ENCODE measurements at regions not wholly inside any gene's neighbourhood (a gene's known extent, or its start where the extent isn't known, plus 50 kb on each side); places are given as distances from the start of the nearest gene placed in this dataset.

- peaks cover 0 to 23% (median 15%) of the 10 kb centered on the region in 3 donors for H3K27me3 ChIP-seq (ENCODE audit: control insufficient read depth in 3 of 3, insufficient read depth in 3 of 3, low read length in 2 of 3)
- H3K36me3 ChIP-seq (ENCODE audit: control insufficient read depth in 4 of 4, insufficient read depth in 4 of 4, low read length in 4 of 4), result no peaks in the 10 kb centered on the region
- ATAC-seq (ENCODE audit: insufficient read depth, low FRiP score) (no peak), DNase-seq (no peak)
- H3K9ac ChIP-seq (ENCODE audit: insufficient read depth in 1 of 2, low read length in 2 of 2), result no peak overlapping the region
- no peak for TF ChIP-seq CTCF (IDR thresholded peaks at IDR 0.05; ENCODE audit: control extremely low read depth, extremely low read depth)
- WGBS, 2 donors, result 75 to 81% methylated on average over 8 of the region's 8 CpGs
- peaks cover 0 to 10% (median 0%) of the 10 kb centered on the region in 5 donors for H3K4me1 ChIP-seq (ENCODE audit: control insufficient read depth in 5 of 5, insufficient read depth in 5 of 5, low read length in 5 of 5)
- H3K4me3 ChIP-seq, result no peak overlapping the region
- no peak overlapping the region for H3K27ac ChIP-seq (ENCODE audit: low read depth in 1 of 2, low read length in 1 of 2)
- peaks cover 0 to 4% (median 0%) of the 10 kb centered on the region in 4 donors for H3K9me3 ChIP-seq (ENCODE audit: control insufficient read depth in 4 of 4, insufficient read depth in 3 of 4, low read length in 3 of 4)
Observed at GRCh38 chr1:23617084-23617521, 57.8 kb upstream of the ID3 start.

GRCh38 chr1:23616292-23616824 lies 57.1 kb upstream of the ID3 start:
- Histone ChIP-seq H3K27me3 (ENCODE audit: control insufficient read depth in 3 of 3, insufficient read depth in 3 of 3, low read length in 2 of 3) (peaks cover 0 to 23% (median 15%) of the 10 kb centered on the region in 3 donors), H3K4me1 (ENCODE audit: control insufficient read depth in 5 of 5, insufficient read depth in 5 of 5, low read length in 5 of 5) (peaks cover 0 to 10% (median 0%) of the 10 kb centered on the region in 5 donors), H3K36me3 (ENCODE audit: control insufficient read depth in 4 of 4, insufficient read depth in 4 of 4, low read length in 4 of 4) (no peaks in the 10 kb centered on the region), H3K27ac (ENCODE audit: low read depth in 1 of 2, low read length in 1 of 2) (no peak overlapping the region), H3K9me3 (ENCODE audit: control insufficient read depth in 4 of 4, insufficient read depth in 3 of 4, low read length in 3 of 4) (peaks cover 0 to 4% (median 0%) of the 10 kb centered on the region in 4 donors), H3K9ac (ENCODE audit: insufficient read depth in 1 of 2, low read length in 2 of 2) (no peak overlapping the region), H3K4me3 (no peak overlapping the region)
- DNase-seq, result no peak
- 96 to 97% methylated on average over 5 of the region's 5 CpGs for WGBS, 2 donors
- TF ChIP-seq CTCF (IDR thresholded peaks at IDR 0.05; ENCODE audit: control extremely low read depth, extremely low read depth), result no peak
- no peak for ATAC-seq (ENCODE audit: insufficient read depth, low FRiP score)

GRCh38 chr1:23615852-23616251 lies 56.6 kb upstream of the ID3 start:
- no peak overlapping the region for H3K9ac ChIP-seq (ENCODE audit: insufficient read depth in 1 of 2, low read length in 2 of 2)
- WGBS, 2 donors, result 78 to 86% methylated on average over 3 of the region's 3 CpGs

More at GRCh38 chr1:23615852-23616251, 56.6 kb upstream of the ID3 start:
- Histone ChIP-seq H3K4me3 (no peak overlapping the region), H3K27ac (ENCODE audit: low read depth in 1 of 2, low read length in 1 of 2) (no peak overlapping the region), H3K36me3 (ENCODE audit: control insufficient read depth in 4 of 4, insufficient read depth in 4 of 4, low read length in 4 of 4) (no peaks in the 10 kb centered on the region), H3K9me3 (ENCODE audit: control insufficient read depth in 4 of 4, insufficient read depth in 3 of 4, low read length in 3 of 4) (peaks cover 0 to 4% (median 0%) of the 10 kb centered on the region in 4 donors), H3K27me3 (ENCODE audit: control insufficient read depth in 3 of 3, insufficient read depth in 3 of 3, low read length in 2 of 3) (peaks cover 0 to 23% (median 15%) of the 10 kb centered on the region in 3 donors), H3K4me1 (ENCODE audit: control insufficient read depth in 5 of 5, insufficient read depth in 5 of 5, low read length in 5 of 5) (peaks cover 0 to 10% (median 0%) of the 10 kb centered on the region in 5 donors)
- ATAC-seq (ENCODE audit: insufficient read depth, low FRiP score) (no peak), DNase-seq (no peak)
- no peak for TF ChIP-seq CTCF (IDR thresholded peaks at IDR 0.05; ENCODE audit: control extremely low read depth, extremely low read depth)
